Sciatic nerve (tissue), 2 donors: ENCODE measurements at regions not wholly inside any gene's neighbourhood (a gene's known extent, or its start where the extent isn't known, plus 50 kb on each side); places are given as distances from the start of the nearest gene placed in this dataset.
"Not testable (repeated sequence)": the region's sequence is repeated elsewhere in the genome, so short reads cannot be mapped to it uniquely, and the experiment has no call there.

Source experiments
- ATAC-seq: fragments of 200-7000 bp; cut with Tn5 transposase; one replicate; pipeline ENCODE4 v1.9.1; 2020; ENCODE audit warnings: mild to moderate bottlenecking, moderate library complexity
- DNase-seq: peaks from one replicate; pipeline ENCODE4 v3.0.0-alpha.2; 2020; ENCODE audit warnings: low spot score
- intact Hi-C: fragments of 100-400 bp; cut with DNase I; formaldehyde crosslinking; loops from one replicate; pipeline ENCODE4 v1.14.2; 2022
- donor health status: DM: no; HTN: no; CAD: no.
- donor health status: DM: no; HTN: no; CAD: no.

GRCh38 chr4:112916868-112917267 is 132.6 kb upstream of the ANK2 start:
- ATAC-seq (no peak), DNase-seq (no peak)
- intact Hi-C loops, result no loop called here

GRCh38 chr4:112923516-112923915 is 125.9 kb upstream of the ANK2 start:
- intact Hi-C loops, result no loop called here
- DNase-seq, result no peak
- peak; percentile 82 for ATAC-seq

- intact Hi-C loops, result no loop called here
- DNase-seq (no peak), ATAC-seq (no peak)
Measured at GRCh38 chr4:112926819-112927218, 122.6 kb upstream of the ANK2 start.

- intact Hi-C loops, result no loop called here
- DNase-seq (no peak), ATAC-seq (no peak)
Measured at GRCh38 chr4:112927544-112927943, 121.9 kb upstream of the ANK2 start.

- intact Hi-C loops, result no loop called here
- ATAC-seq, result no peak
- no peak for DNase-seq
Measured at GRCh38 chr4:112931001-112931400, 118.5 kb upstream of the ANK2 start.

GRCh38 chr4:112933790-112934189 is 115.7 kb upstream of the ANK2 start:
- intact Hi-C loops, result no loop called here

GRCh38 chr4:112938461-112939058 is 110.9 kb upstream of the ANK2 start:
- no peak for ATAC-seq
- no peak for DNase-seq
- intact Hi-C loops, result loop anchor here (5.0 kb wide), 1 partner anchor 301 kb away; the partner anchor contains the start of genes LARP7 and ZGRF1

More at GRCh38 chr4:112933790-112934189, 115.7 kb upstream of the ANK2 start:
- ATAC-seq (no peak), DNase-seq (no peak)

GRCh38 chr4:112939901-112940300 is 109.6 kb upstream of the ANK2 start:
- no peak for DNase-seq

GRCh38 chr4:112940336-112940735 is 109.1 kb upstream of the ANK2 start:
- no peak for DNase-seq
- ATAC-seq, result no peak
- intact Hi-C loops, result no loop called here

More at GRCh38 chr4:112939901-112940300, 109.6 kb upstream of the ANK2 start:
- intact Hi-C loops, result loop anchor here (5.0 kb wide), 1 partner anchor 303 kb away; the partner anchor contains the start of genes LARP7 and ZGRF1
- ATAC-seq, result no peak

GRCh38 chr4:112942077-112942476 is 107.4 kb upstream of the ANK2 start:
- ATAC-seq, result no peak
- intact Hi-C loops, result no loop called here
- no peak for DNase-seq

- intact Hi-C loops, result no loop called here
- ATAC-seq, result no peak
- no peak for DNase-seq
Measured at GRCh38 chr4:112942997-112943396, 106.5 kb upstream of the ANK2 start.

GRCh38 chr4:112944006-112944405 is 105.4 kb upstream of the ANK2 start:
- ATAC-seq (no peak), DNase-seq (no peak)
- intact Hi-C loops, result no loop called here

GRCh38 chr4:112946127-112946526 is 103.3 kb upstream of the ANK2 start:
- intact Hi-C loops, result no loop called here
- no peak for DNase-seq
- ATAC-seq, result no peak

- ATAC-seq (no peak), DNase-seq (no peak)
- intact Hi-C loops, result no loop called here
Measured at GRCh38 chr4:112947616-112948015, 101.8 kb upstream of the ANK2 start.

GRCh38 chr4:112951362-112952312 is 97.8 kb upstream of the ANK2 start:
- DNase-seq (no peak), ATAC-seq (no peak)
- intact Hi-C loops, result no loop called here

GRCh38 chr4:112952313-112952700 is 97.1 kb upstream of the ANK2 start:
- intact Hi-C loops, result no loop called here
- ATAC-seq (no peak), DNase-seq (no peak)

GRCh38 chr4:112953262-112953661 is 96.2 kb upstream of the ANK2 start:
- ATAC-seq (no peak), DNase-seq (no peak)
- intact Hi-C loops, result no loop called here

GRCh38 chr4:112954286-112954685 is 95.2 kb upstream of the ANK2 start:
- no peak for ATAC-seq
- no peak for DNase-seq
- intact Hi-C loops, result no loop called here

- ATAC-seq (peak; percentile 73), DNase-seq (no peak)
- intact Hi-C loops, result no loop called here
Measured at GRCh38 chr4:112956484-112956896, 93.0 kb upstream of the ANK2 start.

- intact Hi-C loops, ATAC-seq: not testable (repeated sequence)
Measured at GRCh38 chr4:112957764-112958163, 91.7 kb upstream of the ANK2 start.

More at GRCh38 chr4:112957764-112958163, 91.7 kb upstream of the ANK2 start:
- not testable (repeated sequence) for DNase-seq
